NCI-H82 (cell line): ENCODE measurements at regions not wholly inside any gene's neighbourhood (a gene's known extent, or its start where the extent isn't known, plus 50 kb on each side); places are given as distances from the start of the nearest gene placed in this dataset.
A peak's percentile ranks its signal among the peaks of the same experiment; 100 is the strongest.

Experiments used
- DNase-seq: peaks from one replicate; lab custom pipeline; 2025; lab: John Stamatoyannopoulos, UW

DNA sequence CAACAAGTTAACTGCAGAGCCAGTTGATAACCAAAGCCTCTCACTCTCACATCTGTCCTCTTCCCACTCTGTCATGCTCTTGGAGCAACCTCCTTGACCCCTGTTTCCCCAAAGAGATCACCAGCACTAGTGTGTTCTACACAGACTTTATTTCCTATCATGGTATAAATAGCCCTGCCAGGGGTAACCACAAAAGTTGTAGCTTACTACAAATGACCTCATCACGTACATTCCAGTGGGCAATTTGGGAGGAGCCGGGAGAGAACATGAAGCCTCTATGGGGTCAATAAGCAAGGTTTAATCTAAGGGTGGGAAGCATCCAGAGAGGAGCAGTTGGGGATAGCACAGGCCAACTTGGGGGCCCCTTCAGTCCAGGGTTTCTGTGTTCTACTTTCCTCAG lies 186.5 kb downstream of the KCNA5 start:
- no peak for DNase-seq

GRCh38 chr12:5230861-5231260 lies 187.2 kb downstream of the KCNA5 start:
- DNase-seq: no peak

DNA sequence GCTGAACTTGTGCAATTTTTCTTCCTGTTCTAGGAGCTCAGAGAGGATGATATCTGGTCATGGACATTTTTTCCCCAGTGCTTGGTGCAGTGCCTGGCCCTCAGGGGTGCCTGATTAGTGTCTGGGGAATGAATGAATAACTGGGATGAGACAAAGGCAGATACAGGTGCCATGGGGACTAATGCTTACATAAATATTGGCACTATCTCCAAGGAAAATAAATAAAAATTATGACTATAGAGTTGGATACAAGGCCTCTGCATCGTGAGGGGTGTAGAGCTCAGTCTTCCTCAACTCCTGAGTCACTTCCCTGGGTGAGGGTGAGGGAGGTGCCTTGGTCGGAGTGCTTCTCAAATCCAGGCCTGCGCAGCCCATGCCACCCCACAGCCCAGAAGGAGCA lies 188.6 kb downstream of the KCNA5 start:
- no peak for DNase-seq

DNA sequence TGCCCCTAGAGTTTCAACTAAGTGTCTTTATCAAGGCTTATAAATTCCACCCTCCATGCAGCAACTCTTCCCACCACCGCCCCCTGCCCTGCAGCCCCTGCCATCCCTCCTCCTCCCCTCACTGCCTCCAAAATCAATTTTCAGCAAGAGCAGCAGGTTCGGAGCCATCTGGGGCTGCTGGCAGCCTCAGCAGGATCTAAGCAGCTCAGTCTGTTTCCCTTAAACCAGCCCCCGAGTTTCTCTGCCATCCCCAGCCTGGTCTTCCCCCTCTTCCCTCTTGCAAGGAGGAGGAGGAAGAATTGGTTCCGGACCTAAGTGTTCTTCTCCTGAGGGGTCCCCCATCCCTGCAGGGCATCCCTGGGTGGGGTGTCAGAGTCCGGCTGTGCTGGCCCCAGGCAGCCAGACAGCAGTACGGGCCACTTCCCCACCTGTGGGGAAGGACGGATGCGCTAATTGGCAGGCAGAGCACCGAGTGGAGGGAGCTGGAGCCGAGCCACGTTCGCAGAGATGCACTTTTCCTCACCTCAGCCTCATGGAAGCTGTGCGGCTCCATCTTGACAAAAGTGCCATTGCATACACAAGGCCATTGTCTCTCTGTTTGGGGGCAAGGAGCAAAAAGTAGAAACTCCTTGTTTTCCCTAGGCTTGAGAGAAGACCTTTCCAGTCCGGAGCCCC lies 189.3 kb downstream of the KCNA5 start:
- DNase-seq: peak; percentile 25

DNA sequence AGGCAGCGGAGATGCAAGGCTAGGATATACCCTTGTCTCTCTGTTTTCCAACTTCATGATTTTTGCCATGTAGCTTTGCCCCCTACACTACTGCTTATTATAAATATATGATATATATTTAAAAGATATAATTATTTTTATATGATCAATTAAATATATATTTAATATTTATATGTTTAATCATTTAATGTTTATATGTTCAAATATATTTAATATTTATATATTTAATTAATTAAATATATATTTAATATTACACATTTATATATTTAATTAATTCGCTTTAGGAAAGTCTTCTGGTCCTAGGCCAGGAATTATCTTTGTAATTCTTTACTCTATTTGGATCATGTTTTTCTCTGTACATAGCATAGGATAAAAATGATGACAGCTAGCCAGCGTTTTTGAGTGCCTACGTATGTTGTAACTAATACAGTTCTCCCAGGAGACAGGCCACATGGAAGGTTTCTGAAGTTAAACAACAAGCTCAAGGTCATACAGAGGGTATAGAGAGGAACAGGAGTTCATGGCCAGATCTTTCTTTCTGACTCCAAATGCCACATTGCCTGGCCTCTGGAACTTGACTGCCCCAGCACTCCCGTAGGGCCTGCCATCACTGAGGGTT lies 192.5 kb downstream of the KCNA5 start:
- no peak for DNase-seq

GRCh38 chr12:5242440-5242839 lies 189.5 kb upstream of the NTF3 start:
- DNase-seq: peak; percentile 46

DNA sequence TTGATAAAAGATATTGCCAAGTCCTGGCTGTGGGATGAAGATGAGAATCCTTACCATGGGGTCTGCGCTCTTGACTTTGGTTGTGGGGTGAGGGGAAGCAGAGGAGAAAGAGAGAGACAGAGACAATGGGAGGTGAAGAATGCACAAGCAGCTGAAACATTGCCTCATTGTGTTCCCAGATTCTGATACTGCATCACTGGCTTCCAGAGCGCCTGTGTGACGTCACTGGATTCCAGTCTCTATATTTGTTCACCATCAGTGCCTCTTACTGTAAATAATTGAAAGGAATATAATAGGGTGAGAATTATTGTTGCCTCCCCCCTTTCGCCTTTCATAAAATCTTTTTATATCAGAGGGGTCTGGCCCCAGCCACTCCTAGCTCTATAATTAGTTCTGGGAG lies 188.9 kb upstream of the NTF3 start:
- DNase-seq: no peak

DNA sequence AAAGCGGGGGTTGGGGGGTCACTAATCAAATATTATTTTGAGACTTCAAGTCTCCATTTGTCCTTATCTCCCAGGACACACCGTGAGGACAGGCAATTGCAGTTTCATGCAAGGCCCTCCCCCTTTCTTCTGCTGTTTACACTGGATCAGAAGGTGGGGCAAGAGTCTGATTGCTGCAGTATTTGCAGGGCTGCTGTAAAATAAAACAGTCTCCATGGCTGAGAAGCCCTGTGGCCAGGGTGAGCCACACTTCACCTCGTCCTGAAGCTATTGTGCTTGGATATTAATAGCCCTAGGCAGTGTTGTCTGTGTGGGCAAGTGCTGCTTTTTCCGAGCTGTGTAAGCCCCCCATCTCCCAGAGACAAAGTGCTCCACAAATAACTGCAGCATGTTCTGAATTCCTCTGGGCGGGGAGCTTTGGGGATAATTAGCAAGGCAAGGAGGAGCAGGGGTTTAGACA lies 187.4 kb upstream of the NTF3 start:
- no peak for DNase-seq

GRCh38 chr12:5246196-5246595 lies 185.7 kb upstream of the NTF3 start:
- DNase-seq: no peak

- DNase-seq: no peak
These were observed 184.8 kb upstream of the NTF3 start for GRCh38 chr12:5247144-5247543.

GRCh38 chr12:5248230-5248629 lies 183.7 kb upstream of the NTF3 start:
- DNase-seq: no peak

DNA sequence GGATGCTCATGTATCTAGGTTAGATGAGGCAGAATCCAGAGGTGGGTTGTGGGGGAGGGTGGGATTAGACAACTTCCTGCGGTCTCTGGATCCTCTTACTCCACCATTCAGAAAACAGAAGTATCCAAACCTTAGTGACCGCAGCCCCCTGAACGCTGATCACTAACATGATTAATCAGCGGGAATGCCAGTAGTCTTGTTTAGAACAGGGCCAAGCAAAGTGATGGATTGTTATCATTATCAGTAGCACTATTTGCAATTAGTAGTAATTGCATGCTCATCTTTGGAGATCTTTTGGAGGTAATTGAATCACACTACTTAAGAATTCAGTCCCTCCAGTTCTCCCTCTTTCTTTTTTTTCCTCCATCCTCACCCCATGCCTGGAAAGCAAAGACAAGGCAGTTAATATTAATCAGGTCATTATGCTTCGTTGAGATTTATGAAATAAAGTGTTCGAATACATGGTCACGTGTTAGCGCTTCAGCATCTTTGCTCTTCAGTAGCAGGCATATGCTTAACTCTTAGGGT lies 182.8 kb upstream of the NTF3 start:
- DNase-seq: peak; percentile 14

- DNase-seq: no peak
These were observed 180.8 kb upstream of the NTF3 start for GRCh38 chr12:5251092-5251491.

DNA sequence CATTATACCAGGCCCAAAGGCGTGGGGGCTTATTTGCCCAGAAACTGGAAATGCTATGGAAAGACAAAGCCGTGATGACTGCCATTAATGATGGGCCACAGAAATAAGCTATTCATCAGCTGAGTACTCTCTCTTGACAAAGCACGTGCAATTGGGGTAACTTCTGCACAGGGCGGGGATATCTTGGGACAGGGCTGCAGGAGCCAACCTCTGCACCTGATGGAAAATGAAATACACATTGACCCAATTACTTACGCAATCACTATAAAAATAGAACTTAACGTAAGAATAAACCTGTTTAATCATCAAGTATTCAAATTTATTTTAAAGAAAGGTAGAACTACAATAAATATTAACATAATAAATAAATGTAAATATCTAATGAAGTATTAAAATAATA lies 180.1 kb upstream of the NTF3 start:
- no peak for DNase-seq

- no peak for DNase-seq
These were observed 177.2 kb upstream of the NTF3 start for GRCh38 chr12:5254703-5255102.

- DNase-seq: no peak
These were observed 174.0 kb upstream of the NTF3 start for GRCh38 chr12:5257763-5258495.

DNA sequence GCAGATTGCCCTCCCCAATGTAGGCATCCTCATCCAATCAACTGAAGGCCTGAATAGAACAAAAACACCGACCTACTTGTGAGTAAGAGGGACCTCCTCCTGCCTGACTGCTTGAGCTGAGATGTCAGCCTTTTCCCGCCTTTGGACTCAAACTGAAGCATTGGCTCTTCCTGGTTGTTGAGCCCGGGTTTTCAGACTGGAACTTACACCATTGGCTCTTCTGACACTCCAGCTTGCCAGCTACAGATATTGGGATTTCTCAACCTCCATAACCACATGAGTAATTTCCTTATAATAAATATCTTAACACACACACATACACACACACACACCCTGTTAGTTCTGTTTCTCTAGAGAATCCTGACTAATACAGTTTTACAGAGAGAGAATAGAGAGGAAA lies 173.4 kb upstream of the NTF3 start:
- no peak for DNase-seq

DNA sequence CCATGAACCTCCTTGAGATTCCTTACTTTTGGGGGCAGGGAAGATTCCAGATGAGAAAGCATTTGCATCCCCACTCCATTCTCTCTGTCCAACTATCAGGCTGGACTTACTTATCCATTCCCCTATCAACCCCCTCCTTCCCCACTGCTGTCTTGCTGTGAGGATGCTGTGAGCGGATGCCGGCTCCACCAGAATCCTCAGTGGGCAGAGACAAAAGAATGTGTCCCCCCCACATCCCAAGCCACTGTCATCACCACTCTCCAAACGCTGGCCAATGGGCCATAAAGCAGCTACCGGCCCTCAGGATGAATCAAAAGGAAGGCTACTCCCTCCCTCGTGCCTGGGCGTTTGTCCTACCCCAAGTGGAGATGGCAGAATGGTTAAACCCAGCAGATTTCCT lies 173.0 kb upstream of the NTF3 start:
- no peak for DNase-seq

DNA sequence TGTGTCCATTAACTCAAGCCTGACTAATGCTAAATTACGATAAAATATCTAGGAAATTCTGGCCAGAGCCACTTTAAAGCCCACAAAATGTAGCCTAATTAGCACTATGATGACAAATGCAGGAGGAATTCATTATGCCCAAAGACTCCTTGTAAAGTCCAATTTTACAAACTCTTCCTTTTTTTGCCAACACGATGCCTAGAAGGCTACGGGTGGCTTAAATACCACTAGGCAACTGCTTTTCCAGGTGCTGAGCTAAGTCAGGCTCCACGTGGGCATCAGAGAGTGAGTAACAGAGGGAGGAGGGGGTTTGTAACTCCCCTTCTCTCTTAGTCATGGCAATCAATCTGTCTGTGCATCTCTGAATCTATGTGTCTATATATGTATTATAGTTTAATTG lies 172.4 kb upstream of the NTF3 start:
- no peak for DNase-seq

DNA sequence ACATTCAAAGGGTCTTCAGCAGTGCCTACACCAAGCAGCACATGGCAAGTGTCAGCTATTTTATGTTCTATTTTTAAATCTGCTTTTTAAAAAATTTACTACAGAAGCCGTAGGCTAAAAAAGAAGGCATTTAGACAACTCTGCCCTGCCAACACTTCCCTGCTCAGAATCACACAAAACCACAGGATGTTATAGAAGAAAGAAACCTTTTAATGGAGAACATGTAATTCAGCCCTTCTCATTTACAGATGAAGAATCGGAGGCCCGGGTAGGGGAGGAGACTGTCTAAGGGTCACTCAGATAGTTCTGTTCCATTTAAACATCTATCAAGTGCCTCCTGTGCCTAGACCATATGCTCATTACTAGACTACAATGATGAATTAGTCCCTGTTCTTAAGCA lies 171.8 kb upstream of the NTF3 start:
- DNase-seq: no peak

GRCh38 chr12:5260591-5261086 lies 171.3 kb upstream of the NTF3 start:
- no peak for DNase-seq

DNA sequence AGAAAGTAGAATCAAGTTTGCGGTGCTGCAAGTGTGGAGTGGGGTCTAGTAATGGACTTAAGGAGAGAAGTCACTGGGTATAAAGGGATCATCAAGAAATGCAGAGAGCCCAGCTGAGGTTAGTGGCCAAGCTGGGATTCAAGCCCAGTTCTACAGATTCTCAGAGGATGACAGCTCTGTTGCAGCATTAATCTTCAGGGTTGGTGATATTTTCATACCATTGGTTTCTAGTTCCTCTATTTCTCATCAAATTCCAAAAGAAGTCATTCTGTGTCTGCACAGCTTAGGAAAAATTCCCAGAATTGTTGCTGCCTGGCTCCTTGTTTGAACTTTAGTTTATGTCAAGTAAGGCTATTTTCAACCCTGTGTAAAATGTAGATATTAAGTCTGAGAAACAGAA lies 169.5 kb upstream of the NTF3 start:
- no peak for DNase-seq

DNA sequence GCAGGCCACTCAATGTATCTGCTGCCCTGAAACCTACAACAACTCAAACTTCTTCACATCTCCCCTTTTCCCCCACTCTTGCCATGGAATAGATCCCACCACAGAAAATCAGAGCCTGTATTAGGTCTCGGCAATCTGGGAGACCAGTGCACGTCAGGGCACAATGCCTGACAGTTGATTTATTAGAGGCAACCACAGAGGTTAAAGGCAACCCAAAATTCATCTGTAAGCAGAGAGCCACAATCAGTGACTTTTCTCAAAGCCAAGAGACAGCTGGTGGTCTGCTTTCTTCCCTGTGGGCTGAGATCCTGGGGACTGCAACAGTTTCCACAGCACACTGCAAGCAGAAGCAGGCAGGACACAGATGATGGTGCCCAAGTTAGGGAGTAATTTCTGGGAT lies 169.0 kb upstream of the NTF3 start:
- DNase-seq: no peak
